HG02678 (cell line): ENCODE measurements at regions not wholly inside any gene's neighbourhood (a gene's known extent, or its start where the extent isn't known, plus 50 kb on each side); places are given as distances from the start of the nearest gene placed in this dataset.
A peak's percentile ranks its signal among the peaks of the same experiment; 100 is the strongest.
"Not testable (repeated sequence)": the region's sequence is repeated elsewhere in the genome, so short reads cannot be mapped to it uniquely, and the experiment has no call there.

ENCODE experiments used
- ATAC-seq: cut with Tn5 transposase; IDR thresholded peaks from one replicate; pipeline ENCODE4 v1.9.1; 2021; ENCODE audit warnings: mild to moderate bottlenecking, moderate library complexity; ENCODE audit not compliant: unreplicated experiment

GRCh38 chr5:98248949-98249348, 524.5 kb upstream of the RGMB start:
- ATAC-seq: no peak

- no peak for ATAC-seq
Measured at GRCh38 chr5:98258939-98259338, 514.5 kb upstream of the RGMB start.

- ATAC-seq: no peak
Measured at GRCh38 chr5:98259595-98259994, 513.9 kb upstream of the RGMB start.

GRCh38 chr5:98263084-98263483, 510.4 kb upstream of the RGMB start:
- no peak for ATAC-seq

- ATAC-seq: no peak
Measured at GRCh38 chr5:98268162-98268860, 505.2 kb upstream of the RGMB start.

GRCh38 chr5:98275980-98276379, 497.5 kb upstream of the RGMB start:
- ATAC-seq: no peak

GRCh38 chr5:98282521-98282920, 490.9 kb upstream of the RGMB start:
- no peak for ATAC-seq

- no peak for ATAC-seq
Measured at GRCh38 chr5:98292496-98292895, 481.0 kb upstream of the RGMB start.

GRCh38 chr5:98296426-98296825, 477.0 kb upstream of the RGMB start:
- no peak for ATAC-seq

GRCh38 chr5:98299435-98299834, 474.0 kb upstream of the RGMB start:
- ATAC-seq: no peak

GRCh38 chr5:98301547-98301946, 471.9 kb upstream of the RGMB start:
- ATAC-seq: no peak

GRCh38 chr5:98307811-98308210, 465.7 kb upstream of the RGMB start:
- ATAC-seq: no peak

- no peak for ATAC-seq
Measured at GRCh38 chr5:98308231-98308630, 465.2 kb upstream of the RGMB start.

- ATAC-seq: no peak
Measured at GRCh38 chr5:98308960-98309359, 464.5 kb upstream of the RGMB start.

- ATAC-seq: peak; percentile 78
Measured at GRCh38 chr5:98309785-98310598, 463.5 kb upstream of the RGMB start.

GRCh38 chr5:98314292-98314691, 459.2 kb upstream of the RGMB start:
- no peak for ATAC-seq

GRCh38 chr5:98318386-98318785, 455.1 kb upstream of the RGMB start:
- no peak for ATAC-seq

GRCh38 chr5:98319299-98320011, 454.0 kb upstream of the RGMB start:
- ATAC-seq: no peak

- no peak for ATAC-seq
Measured at GRCh38 chr5:98320343-98320742, 453.1 kb upstream of the RGMB start.

- no peak for ATAC-seq
Measured at GRCh38 chr5:98321361-98321760, 452.1 kb upstream of the RGMB start.

- not testable (repeated sequence) for ATAC-seq
Measured at GRCh38 chr5:98325187-98325586, 448.3 kb upstream of the RGMB start.

GRCh38 chr5:98328015-98328414, 445.4 kb upstream of the RGMB start:
- ATAC-seq: no peak
